SK-N-SH (cell line): ENCODE measurements at regions not wholly inside any gene's neighbourhood (a gene's known extent, or its start where the extent isn't known, plus 50 kb on each side); places are given as distances from the start of the nearest gene placed in this dataset.

Experiments
- CTCF ChIA-PET: fragments of 300-600, 350-600 bp; formaldehyde crosslinking; extraction: SDS; loops from one replicate; lab custom pipeline; 2021; lab: Yijun Ruan, JAX
- POLR2A ChIA-PET: fragments of 350-600 bp; sonication (Branson Sonifier 250); formaldehyde crosslinking; extraction: SDS; loops from one replicate; lab custom pipeline; 2020; ENCODE audit warnings: antibody characterized with exemption, inconsistent platforms; lab: Yijun Ruan, JAX
- DNase-seq: peaks from one replicate; pipeline ENCODE4 v3.0.0; 2012
- H2AFZ ChIP-seq: fragments of 200-600 bp; sonication (generic); 2 replicates; pipeline ENCODE4 v1.8.1; 2016; ENCODE audit warnings: antibody characterized with exemption, mild to moderate bottlenecking, low read depth
- H3F3A ChIP-seq: fragments of 200-600 bp; sonication (generic); replicated peaks from 2 replicates; pipeline ENCODE3; 2016; ENCODE audit warnings: antibody characterized with exemption, mild to moderate bottlenecking; ENCODE audit not compliant: insufficient read depth
- H3K27ac ChIP-seq, 2 experiments: fragments of 200-500 bp in 1 of 2; fragments of 200-600 bp in 1 of 2; sonication (Bioruptor generic) in 1 of 2; sonication (generic), shearing (Covaris generic) in 1 of 2; 2 replicates each; pipeline versions ENCODE4 v1.5.1 to v1.6.1; 2014 to 2016; ENCODE audit warnings: low read depth in 2 of 2, inconsistent platforms in 1 of 2, low read length in 1 of 2, mild to moderate bottlenecking in 1 of 2, mixed read lengths in 1 of 2
- H3K27me3 ChIP-seq: fragments of 200-600 bp; sonication (generic), shearing (Covaris generic); 2 replicates; pipeline ENCODE4 v1.6.1; 2016; ENCODE audit warnings: mixed run types; ENCODE audit not compliant: insufficient read depth
- H3K36me3 ChIP-seq, 2 experiments: fragments of 200-500 bp in 1 of 2; fragments of 200-600 bp in 1 of 2; sonication (Bioruptor generic) in 1 of 2; sonication (generic) in 1 of 2; replicated peaks in 1 of 2; 2 replicates each; pipeline versions ENCODE3 to v1.5.1; 2014 to 2016; ENCODE audit warnings: low read length in 1 of 2, mild to moderate bottlenecking in 1 of 2; ENCODE audit not compliant: insufficient read depth in 2 of 2, control insufficient read depth in 1 of 2
- H3K4me1 ChIP-seq, 2 experiments: fragments of 200-500 bp in 1 of 2; fragments of 200-600 bp in 1 of 2; sonication (Bioruptor generic) in 1 of 2; sonication (generic), shearing (Covaris generic) in 1 of 2; 2 replicates each; pipeline versions ENCODE4 v1.5.1 to v1.6.1; 2014 to 2016; ENCODE audit warnings: low read depth in 1 of 2, low read length in 1 of 2, mixed run types in 1 of 2; ENCODE audit not compliant: insufficient read depth in 2 of 2, control insufficient read depth in 1 of 2
- H3K4me2 ChIP-seq: fragments of 200-600 bp; sonication (generic), shearing (Covaris generic); 2 replicates; pipeline ENCODE4 v1.6.1; 2017; ENCODE audit warnings: mixed run types
- H3K4me3 ChIP-seq, 2 experiments: fragments of 200-500 bp in 1 of 2; fragments of 200-600 bp in 1 of 2; sonication (Bioruptor generic) in 1 of 2; sonication (generic), shearing (Covaris generic) in 1 of 2; 2 replicates each; pipeline versions ENCODE4 v1.5.1 to v1.8.1; 2014 to 2016; ENCODE audit warnings: low read depth in 2 of 2, inconsistent platforms in 1 of 2, low read length in 1 of 2, mild to moderate bottlenecking in 1 of 2, mixed read lengths in 1 of 2, moderate library complexity in 1 of 2
- H3K79me2 ChIP-seq: fragments of 200-600 bp; sonication (generic); 2 replicates; pipeline ENCODE4 v1.8.1; 2017; ENCODE audit warnings: mild to moderate bottlenecking; ENCODE audit not compliant: insufficient read depth
- H3K9ac ChIP-seq: fragments of 200-600 bp; sonication (generic); 2 replicates; pipeline ENCODE4 v1.6.1; 2017; ENCODE audit warnings: mixed run types
- H3K9me2 ChIP-seq: fragments of 200-600 bp; sonication (generic); 2 replicates; pipeline ENCODE4 v1.6.1; 2017; ENCODE audit warnings: mixed run types
- H3K9me3 ChIP-seq: fragments of 200-600 bp; sonication (generic); 2 replicates; pipeline ENCODE4 v1.6.1; 2017; ENCODE audit warnings: mixed run types, mild to moderate bottlenecking, moderate library complexity
- H4K20me1 ChIP-seq: fragments of 200-600 bp; sonication (generic); 2 replicates; pipeline ENCODE4 v1.6.1; 2017; ENCODE audit warnings: mild to moderate bottlenecking, mixed run types; ENCODE audit not compliant: insufficient read depth
- CHD2 ChIP-seq: fragments of 150-350 bp; IDR thresholded peaks from 2 replicates; pipeline ENCODE4 v1.6.1; 2018; ENCODE audit warnings: low read length; ENCODE audit not compliant: partially characterized antibody
- ELF1 ChIP-seq: IDR thresholded peaks from 2 replicates; pipeline ENCODE4 v1.4.0; 2012
- EZH2phosphoT487 ChIP-seq: fragments of 200-600 bp; sonication (generic); IDR thresholded peaks from 2 replicates; pipeline ENCODE4 v1.6.1; 2017; ENCODE audit warnings: low read depth, mixed run types, mild to moderate bottlenecking, antibody characterized with exemption, moderate library complexity, borderline replicate concordance
- FOSL2 ChIP-seq: IDR thresholded peaks from 2 replicates; pipeline ENCODE4 v1.4.0; 2012; ENCODE audit warnings: low read depth, mild to moderate bottlenecking, moderate library complexity, borderline replicate concordance
- FOXJ3 ChIP-seq: sonication (generic); formaldehyde crosslinking; IDR thresholded peaks from 2 replicates; pipeline ENCODE4 v1.5.1; 2020; ENCODE audit warnings: mild to moderate bottlenecking, missing genetic modification reagents
- FOXM1 ChIP-seq: IDR thresholded peaks from 2 replicates; pipeline ENCODE4 v1.4.0; 2012; ENCODE audit warnings: low read depth, mild to moderate bottlenecking
- GABPA ChIP-seq: IDR thresholded peaks from 2 replicates; pipeline ENCODE4 v1.4.0; 2012; ENCODE audit warnings: low read depth, mild to moderate bottlenecking
- GATA2 ChIP-seq: sonication (generic); formaldehyde crosslinking; IDR thresholded peaks from 2 replicates; pipeline ENCODE4 v1.5.0; 2020; ENCODE audit warnings: mild to moderate bottlenecking, missing genetic modification reagents
- JUND ChIP-seq: IDR thresholded peaks from 2 replicates; pipeline ENCODE4 v1.4.0; 2012
- MXI1 ChIP-seq: IDR thresholded peaks from 2 replicates; pipeline ENCODE4 v1.6.1; 2012; ENCODE audit warnings: mild to moderate bottlenecking, low read depth, low read length, improper control_type of control experiment
- NFIC ChIP-seq: IDR thresholded peaks from 2 replicates; pipeline ENCODE4 v1.4.0; 2012; ENCODE audit warnings: borderline replicate concordance
- NRF1 ChIP-seq: IDR thresholded peaks from 2 replicates; pipeline ENCODE4 v1.6.1; 2012; ENCODE audit warnings: low read depth, mild to moderate bottlenecking, low read length
- POLR2AphosphoS5 ChIP-seq: IDR thresholded peaks from 2 replicates; pipeline ENCODE4 v1.6.1; 2012; ENCODE audit warnings: low read depth, low read length
- RCOR1 ChIP-seq: fragments of 150-350 bp; IDR thresholded peaks from 2 replicates; pipeline ENCODE4 v1.6.1; 2017; ENCODE audit warnings: antibody characterized with exemption, low read length
- RFX5 ChIP-seq: IDR thresholded peaks from 2 replicates; pipeline ENCODE4 v1.6.1; 2012; ENCODE audit warnings: mild to moderate bottlenecking, improper control_type of control experiment, low read length
- RXRA ChIP-seq: IDR thresholded peaks from 2 replicates; pipeline ENCODE4 v1.4.0; 2012; ENCODE audit warnings: low read depth, mild to moderate bottlenecking, borderline replicate concordance
- SIN3A ChIP-seq: IDR thresholded peaks from 2 replicates; pipeline ENCODE4 v1.6.1; 2012; ENCODE audit warnings: low read depth, mild to moderate bottlenecking, low read length, moderate library complexity, borderline replicate concordance
- SMC3 ChIP-seq: IDR thresholded peaks from 2 replicates; pipeline ENCODE4 v1.6.1; 2012; ENCODE audit warnings: low read depth, low read length, improper control_type of control experiment
- TAF1 ChIP-seq: IDR thresholded peaks from 2 replicates; pipeline ENCODE4 v1.6.1; 2012; ENCODE audit warnings: low read depth, mild to moderate bottlenecking, low read length, moderate library complexity, borderline replicate concordance
- TEAD4 ChIP-seq: IDR thresholded peaks from 2 replicates; pipeline ENCODE4 v1.4.0; 2012; ENCODE audit warnings: mild to moderate bottlenecking, borderline replicate concordance; ENCODE audit not compliant: insufficient read depth
- WGBS: methylation state at CpG from one replicate; pipeline ENCODE4 v1.1.6; 2017; ENCODE audit warnings: low lambda C conversion rate; 5-methylcytosine and 5-hydroxymethylcytosine counted together
- TF ChIP-seq, protein P1 (sequence below): IDR thresholded peaks from 2 replicates; pipeline ENCODE4 v1.4.0; 2012; ENCODE audit warnings: low read depth
- TF ChIP-seq, protein P2 (sequence below): IDR thresholded peaks from 2 replicates; pipeline ENCODE4; 2012
- TF ChIP-seq, protein P3 (sequence below): fragments of 150-350 bp; IDR thresholded peaks from 2 replicates; pipeline ENCODE4 v1.6.1; 2017; ENCODE audit warnings: antibody characterized with exemption, low read length, low read depth, borderline replicate concordance

DNA sequence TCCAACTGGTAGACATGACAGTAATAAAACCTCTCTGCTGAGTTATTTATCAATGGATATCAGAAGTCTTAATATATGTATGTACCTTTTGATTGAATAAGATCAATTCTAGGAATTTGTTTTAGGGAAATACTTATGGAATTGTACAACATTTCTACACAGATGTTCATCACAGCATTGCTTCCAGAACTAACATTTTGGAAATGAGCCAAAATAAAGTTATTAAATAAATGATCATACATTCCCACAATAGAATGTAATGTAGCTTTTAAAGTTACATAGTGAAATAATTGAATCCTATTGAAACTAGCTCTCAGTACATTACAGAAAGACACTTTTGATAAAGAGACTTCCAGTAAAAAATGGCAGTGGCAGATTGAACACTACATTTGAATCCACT is 481.6 kb upstream of the LRRN3 start:
- ChIA-PET CTCF (interaction anchor here (0.6 to 1.1 kb wide), 2 partner anchors 11 to 1037 kb away, joined by 3 read pairs; no protein-coding TSS in a partner anchor), POLR2A (no interaction called here)
- Histone ChIP-seq H3K27ac (no peak overlapping the region), H3K79me2 (no peaks in the 10 kb centered on the region), H4K20me1 (no peaks in the 10 kb centered on the region), H3K27me3 (no peaks in the 10 kb centered on the region), H3K4me3 (no peak overlapping the region), H3K4me1 (peaks cover 0 to 2% of the 10 kb centered on the region in 2 experiments; a peak in 1 of 4 replicates), H3K36me3 (no peaks in the 10 kb centered on the region), H3K9me3 (no peaks in the 10 kb centered on the region), H3K9ac (no peak overlapping the region), H3K4me2 (no peak overlapping the region), H2AFZ (no peak overlapping the region), H3K9me2 (no peaks in the 10 kb centered on the region), H3F3A (no peaks in the 10 kb centered on the region)
- no peak for DNase-seq
- TF ChIP-seq TEAD4 = no peak
- no peak for TF ChIP-seq RCOR1
- no peak for TF ChIP-seq FOXJ3
- TF ChIP-seq CHD2 = no peak
- no peak for TF ChIP-seq TAF1
- TF ChIP-seq RFX5 = no peak
- TF ChIP-seq, protein P1, sequence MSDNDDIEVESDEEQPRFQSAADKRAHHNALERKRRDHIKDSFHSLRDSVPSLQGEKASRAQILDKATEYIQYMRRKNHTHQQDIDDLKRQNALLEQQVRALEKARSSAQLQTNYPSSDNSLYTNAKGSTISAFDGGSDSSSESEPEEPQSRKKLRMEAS = no peak
- TF ChIP-seq SMC3 = no peak
- no peak for TF ChIP-seq GATA2 (CRISPR knock-in tag)
- TF ChIP-seq JUND = no peak
- TF ChIP-seq SIN3A = no peak
- no peak for TF ChIP-seq MXI1
- no peak for TF ChIP-seq GABPA
- no peak for TF ChIP-seq FOXM1
- TF ChIP-seq NRF1 = no peak
- TF ChIP-seq, all 33 proteins: peak for 0

DNA sequence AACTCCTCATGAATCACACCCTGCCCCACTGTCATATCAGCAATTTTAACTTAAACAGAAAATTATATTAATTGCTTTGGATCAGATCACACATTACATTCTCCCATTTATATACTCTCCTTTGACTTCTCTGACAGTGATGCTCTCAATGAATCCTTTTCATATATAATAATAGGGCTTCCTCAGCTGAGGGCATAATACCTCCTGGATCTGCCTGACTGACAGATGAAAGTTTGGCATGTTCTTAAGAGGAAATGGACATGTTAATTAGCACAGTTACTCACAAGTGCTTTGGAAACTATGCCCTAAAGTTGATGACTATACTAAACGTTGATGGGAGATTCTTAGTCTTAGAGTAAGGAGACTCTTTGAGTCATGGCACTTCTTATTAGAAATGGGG is 478.2 kb upstream of the LRRN3 start:
- 0 out of 2 replicates have a peak, but pooled peaks cover 4% of the 10 kb centered on the region for H3K9me2 ChIP-seq
- ChIA-PET CTCF (interaction anchor here (0.6 kb wide), 1 partner anchor 1126 kb away, joined by 3 read pairs; no protein-coding TSS in a partner anchor), POLR2A (no interaction called here)
- H3K9me3 ChIP-seq = no peaks in the 10 kb centered on the region
- H3K27ac ChIP-seq = no peak overlapping the region
- H3K4me1 ChIP-seq = no peaks in the 10 kb centered on the region
- no peak for DNase-seq
- H2AFZ ChIP-seq = no peak overlapping the region
- no peak overlapping the region for H3K4me2 ChIP-seq
- H4K20me1 ChIP-seq = no peaks in the 10 kb centered on the region
- WGBS = 5% methylated on average over 1 of the region's 1 CpG
- H3F3A ChIP-seq = no peaks in the 10 kb centered on the region
- no peaks in the 10 kb centered on the region for H3K36me3 ChIP-seq
- no peaks in the 10 kb centered on the region for H3K27me3 ChIP-seq
- TF ChIP-seq, protein P2, sequence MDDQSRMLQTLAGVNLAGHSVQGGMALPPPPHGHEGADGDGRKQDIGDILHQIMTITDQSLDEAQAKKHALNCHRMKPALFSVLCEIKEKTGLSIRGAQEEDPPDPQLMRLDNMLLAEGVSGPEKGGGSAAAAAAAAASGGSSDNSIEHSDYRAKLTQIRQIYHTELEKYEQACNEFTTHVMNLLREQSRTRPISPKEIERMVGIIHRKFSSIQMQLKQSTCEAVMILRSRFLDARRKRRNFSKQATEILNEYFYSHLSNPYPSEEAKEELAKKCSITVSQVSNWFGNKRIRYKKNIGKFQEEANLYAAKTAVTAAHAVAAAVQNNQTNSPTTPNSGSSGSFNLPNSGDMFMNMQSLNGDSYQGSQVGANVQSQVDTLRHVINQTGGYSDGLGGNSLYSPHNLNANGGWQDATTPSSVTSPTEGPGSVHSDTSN = no peak
- TF ChIP-seq FOXJ3 (no peak), SMC3 (no peak), NFIC (no peak), FOXM1 (no peak), RXRA (no peak), EZH2phosphoT487 (no peak), FOSL2 (no peak), JUND (no peak), GATA2 (CRISPR knock-in tag) (no peak), ELF1 (no peak), GABPA (no peak), POLR2AphosphoS5 (no peak), RCOR1 (no peak)
- TF ChIP-seq, protein P3, sequence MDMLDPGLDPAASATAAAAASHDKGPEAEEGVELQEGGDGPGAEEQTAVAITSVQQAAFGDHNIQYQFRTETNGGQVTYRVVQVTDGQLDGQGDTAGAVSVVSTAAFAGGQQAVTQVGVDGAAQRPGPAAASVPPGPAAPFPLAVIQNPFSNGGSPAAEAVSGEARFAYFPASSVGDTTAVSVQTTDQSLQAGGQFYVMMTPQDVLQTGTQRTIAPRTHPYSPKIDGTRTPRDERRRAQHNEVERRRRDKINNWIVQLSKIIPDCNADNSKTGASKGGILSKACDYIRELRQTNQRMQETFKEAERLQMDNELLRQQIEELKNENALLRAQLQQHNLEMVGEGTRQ = no peak
- TF ChIP-seq, protein P1 = no peak
- no peak overlapping the region for H3K4me3 ChIP-seq
- H3K79me2 ChIP-seq = no peaks in the 10 kb centered on the region
- no peak overlapping the region for H3K9ac ChIP-seq
